HG03196 (cell line): ENCODE measurements at regions not wholly inside any gene's neighbourhood (a gene's known extent, or its start where the extent isn't known, plus 50 kb on each side); places are given as distances from the start of the nearest gene placed in this dataset.
"Not testable (repeated sequence)": the region's sequence is repeated elsewhere in the genome, so short reads cannot be mapped to it uniquely, and the experiment has no call there.

Experiments used
- ATAC-seq: cut with Tn5 transposase; IDR thresholded peaks from one replicate; pipeline ENCODE4 v1.9.1; 2021; ENCODE audit not compliant: unreplicated experiment

- ATAC-seq = no peak
These were observed 270.6 kb upstream of the CHAC2 start for GRCh38 chr2:53497020-53497419.

- ATAC-seq = no peak
These were observed 274.4 kb upstream of the CHAC2 start for GRCh38 chr2:53493210-53493609.

DNA sequence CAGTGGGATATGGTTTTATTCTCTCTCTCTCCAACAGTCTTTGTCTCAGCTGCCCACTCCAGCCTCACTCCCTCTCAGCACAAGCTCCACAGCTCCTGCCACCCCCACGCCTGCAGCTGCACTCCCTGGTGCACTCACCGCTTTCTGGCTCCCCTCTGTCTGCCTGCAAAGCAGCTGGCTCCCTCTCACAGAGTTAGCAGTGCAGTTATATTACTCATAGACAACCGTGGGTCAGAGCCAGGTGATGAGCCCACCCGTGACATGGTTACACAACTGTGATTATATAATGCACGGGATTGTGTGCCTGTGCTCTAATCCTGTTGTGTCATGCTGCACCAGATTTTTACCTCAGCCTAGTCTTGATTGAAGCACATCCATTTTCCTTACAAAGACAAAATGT lies 276.9 kb upstream of the CHAC2 start:
- no peak for ATAC-seq

GRCh38 chr2:53486185-53486899 lies 281.3 kb upstream of the CHAC2 start:
- ATAC-seq = not testable (repeated sequence)

- no peak for ATAC-seq
These were observed 282.4 kb upstream of the CHAC2 start for GRCh38 chr2:53485021-53485728.

GRCh38 chr2:53484531-53484930 lies 283.1 kb upstream of the CHAC2 start:
- ATAC-seq = no peak

DNA sequence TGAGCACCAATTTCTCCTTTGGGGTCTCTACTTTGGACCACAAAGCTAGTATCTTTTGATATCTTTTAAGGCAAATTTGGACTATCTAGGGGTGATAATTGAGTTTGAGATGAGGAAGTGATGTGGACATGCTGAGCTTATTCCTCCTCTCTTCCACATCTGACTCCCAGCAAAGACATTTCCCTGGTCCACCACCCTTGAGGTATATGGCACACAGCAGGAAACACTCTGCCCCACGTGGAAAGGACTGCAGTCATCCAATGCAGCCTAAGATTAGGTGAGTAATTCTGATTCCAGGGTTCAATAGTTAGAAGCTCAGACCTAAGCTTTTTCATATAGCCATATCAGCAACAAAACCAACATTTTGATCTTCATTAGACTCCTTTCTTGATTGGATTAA lies 290.1 kb upstream of the CHAC2 start:
- ATAC-seq = no peak

DNA sequence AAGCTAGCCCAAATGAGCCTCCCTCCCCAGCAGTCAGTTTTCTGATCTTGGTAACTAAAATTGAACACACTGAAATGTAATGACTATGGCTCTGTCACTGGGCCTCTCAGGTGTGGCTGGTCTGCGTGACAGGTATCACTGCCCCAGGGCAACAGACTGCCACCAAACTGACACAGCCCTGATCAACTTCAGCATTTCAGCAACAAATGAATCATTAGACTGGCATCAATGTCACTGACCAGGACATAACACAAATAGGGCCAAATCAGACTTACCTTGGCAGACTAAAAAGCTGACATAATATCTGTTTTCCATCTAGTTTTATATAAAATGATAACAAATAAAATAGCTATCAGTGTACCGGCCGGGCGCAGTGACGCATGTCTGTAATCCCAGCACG lies 290.8 kb upstream of the CHAC2 start:
- ATAC-seq = no peak

- ATAC-seq = no peak
These were observed 291.8 kb upstream of the CHAC2 start for GRCh38 chr2:53475766-53476165.

DNA sequence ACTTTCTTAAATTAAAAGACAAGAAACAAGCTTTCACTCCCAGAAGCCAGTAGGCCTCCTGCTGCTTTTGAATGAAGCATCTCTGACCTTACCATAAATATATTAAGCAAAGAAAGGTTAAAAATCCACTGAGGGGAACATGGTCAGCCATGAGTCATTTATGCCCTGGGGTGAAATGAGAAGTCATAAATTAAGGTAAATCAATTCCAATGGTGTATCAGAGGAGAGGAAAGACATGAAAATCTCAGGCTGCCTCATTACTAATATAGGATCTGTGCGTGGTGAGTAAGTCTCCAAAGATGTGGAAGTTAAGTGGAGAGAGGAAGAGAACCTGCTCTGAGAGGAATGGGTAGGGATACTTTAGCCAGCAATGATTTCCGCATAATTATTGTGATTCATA lies 292.3 kb upstream of the CHAC2 start:
- no peak for ATAC-seq

DNA sequence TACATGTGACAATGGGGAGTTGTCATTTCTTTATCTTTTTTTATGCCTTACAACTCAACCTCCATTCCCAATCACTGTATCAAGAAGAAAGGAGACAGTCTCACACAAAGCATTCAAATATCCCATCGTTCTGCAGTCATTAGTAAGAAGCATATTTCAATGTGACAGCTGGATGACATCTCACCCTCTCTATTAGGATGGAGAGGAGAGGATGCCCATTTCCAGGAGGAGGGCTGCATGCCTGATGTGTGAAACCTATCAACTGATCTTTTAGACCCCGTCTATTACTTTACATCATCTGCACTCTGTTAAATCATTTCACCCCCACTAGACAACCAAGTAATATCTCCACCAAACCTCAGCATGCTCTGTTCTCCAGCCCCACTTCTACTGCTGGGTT lies 292.7 kb upstream of the CHAC2 start:
- no peak for ATAC-seq

DNA sequence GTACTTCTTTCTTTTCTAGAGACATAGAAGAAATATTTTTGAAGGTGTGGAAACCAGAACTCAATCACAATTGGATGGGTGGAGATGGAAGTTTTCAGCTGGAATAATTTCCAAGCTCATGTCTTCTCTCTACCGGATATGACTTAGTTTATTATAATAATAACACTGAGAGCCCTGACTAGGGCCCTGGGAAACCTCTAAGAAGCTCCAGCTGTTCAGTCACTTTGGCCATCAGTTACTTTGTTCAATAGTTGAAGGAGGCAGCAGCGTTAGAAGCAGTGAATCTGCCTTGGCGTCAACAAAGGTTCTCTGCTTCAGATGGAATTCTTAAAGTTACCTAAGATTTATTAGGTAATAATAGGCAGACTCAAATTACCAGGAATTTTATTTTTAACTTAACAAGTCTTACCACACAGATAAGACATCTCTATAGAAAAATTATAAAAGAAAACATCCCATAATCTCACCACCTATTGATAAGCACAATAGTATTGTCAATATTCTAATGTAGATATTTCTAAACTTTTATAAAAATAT lies 293.8 kb upstream of the CHAC2 start:
- ATAC-seq = no peak

- ATAC-seq = no peak
These were observed 294.4 kb upstream of the CHAC2 start for GRCh38 chr2:53473236-53473635.

- ATAC-seq = no peak
These were observed 300.0 kb upstream of the CHAC2 start for GRCh38 chr2:53467467-53468180.

GRCh38 chr2:53463806-53464726 lies 303.5 kb upstream of the CHAC2 start:
- no peak for ATAC-seq

- ATAC-seq = no peak
These were observed 306.7 kb upstream of the CHAC2 start for GRCh38 chr2:53460937-53461336.

GRCh38 chr2:53460347-53460746 lies 307.3 kb upstream of the CHAC2 start:
- no peak for ATAC-seq

- no peak for ATAC-seq
These were observed 312.5 kb upstream of the CHAC2 start for GRCh38 chr2:53455094-53455493.

GRCh38 chr2:53452957-53453748 lies 314.5 kb upstream of the CHAC2 start:
- no peak for ATAC-seq

GRCh38 chr2:53452400-53452799 lies 315.2 kb upstream of the CHAC2 start:
- ATAC-seq = no peak
